H1 (cell line): ENCODE measurements at regions not wholly inside any gene's neighbourhood (a gene's known extent, or its start where the extent isn't known, plus 50 kb on each side); places are given as distances from the start of the nearest gene placed in this dataset.

Experiments
- CBX8 ChIP-seq: fragments of 300-800, 300-1000 bp; sonication (generic); IDR thresholded peaks from 2 replicates; pipeline ENCODE4 v1.7.1; 2016; ENCODE audit warnings: low read depth, low read length, borderline replicate concordance
- CHD1 ChIP-seq: IDR thresholded peaks from 2 replicates; pipeline ENCODE4 v1.6.1; 2012; ENCODE audit warnings: low read depth, low read length, improper control_type of control experiment
- EGR1 ChIP-seq: IDR thresholded peaks from 2 replicates; pipeline ENCODE4 v1.6.1; 2011; ENCODE audit warnings: low read depth, low read length, borderline replicate concordance
- KDM5A ChIP-seq: fragments of 200-600 bp; IDR thresholded peaks from 2 replicates; pipeline ENCODE4 v1.7.1; 2012; ENCODE audit warnings: mild to moderate bottlenecking, low read length, inconsistent platforms, mixed read lengths
- MAFK ChIP-seq: IDR thresholded peaks from 2 replicates; pipeline ENCODE4 v1.6.1; 2012; ENCODE audit warnings: low read depth, mild to moderate bottlenecking, improper control_type of control experiment, low read length
- POLR2AphosphoS5 ChIP-seq: IDR thresholded peaks from 2 replicates; pipeline ENCODE4 v1.6.1; 2011; ENCODE audit warnings: low read depth, low read length
- RAD21 ChIP-seq, 2 experiments: IDR thresholded peaks in 1 of 2; conservative IDR thresholded peaks in 1 of 2; 2 replicates each; pipeline ENCODE4 v1.6.1; 2011; ENCODE audit warnings: low read depth in 2 of 2, low read length in 2 of 2, improper control_type of control experiment in 1 of 2, inconsistent platforms in 1 of 2, mild to moderate bottlenecking in 1 of 2, moderate library complexity in 1 of 2
- RXRA ChIP-seq: IDR thresholded peaks from 2 replicates; pipeline ENCODE4 v1.6.1; 2011; ENCODE audit warnings: low read depth, mild to moderate bottlenecking, low read length, moderate library complexity; ENCODE audit not compliant: insufficient read depth
- SUZ12 ChIP-seq: fragments of 200-600 bp; sonication (generic); IDR thresholded peaks from 2 replicates; pipeline ENCODE4 v1.6.1; 2012; ENCODE audit warnings: mild to moderate bottlenecking, inconsistent platforms, low read length, moderate library complexity, mixed read lengths
- ZNF274 ChIP-seq: IDR thresholded peaks from 2 replicates; pipeline ENCODE4 v1.7.0; 2012; ENCODE audit warnings: low read length, borderline replicate concordance; ENCODE audit errors: extremely low read depth
- TF ChIP-seq, protein P1 (sequence below), 3 experiments: IDR thresholded peaks; 1 replicate in 2 of 3; 2 replicates in 1 of 3; pipeline versions ENCODE4 v1.5.1 to v1.6.1; 2011; ENCODE audit warnings: low read length in 3 of 3, mild to moderate bottlenecking in 3 of 3, inconsistent platforms in 2 of 3, low read depth in 1 of 3, moderate library complexity in 1 of 3; ENCODE audit not compliant: insufficient read depth in 1 of 3; ENCODE audit errors: control extremely low read depth in 1 of 3

DNA sequence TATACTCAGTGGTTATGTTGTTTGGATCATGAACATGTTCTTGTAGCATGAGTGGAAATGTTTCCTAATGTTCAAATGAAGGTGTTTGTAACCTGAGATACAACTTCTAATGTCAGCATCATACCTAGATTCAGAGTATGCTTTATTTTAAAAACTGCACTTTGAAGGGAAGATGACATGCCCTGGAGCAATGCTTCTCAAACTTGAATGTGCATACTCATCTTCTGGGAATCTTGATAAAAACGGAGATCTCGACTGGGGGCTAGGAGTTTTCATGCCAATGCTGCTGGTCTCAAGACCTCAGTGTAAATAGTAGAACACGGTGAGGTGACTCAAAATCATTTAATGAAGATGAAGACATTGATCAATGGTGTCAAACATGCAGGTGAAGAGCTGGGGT lies 440.0 kb upstream of the NOX3 start:
- no peak for TF ChIP-seq MAFK
- no peak for TF ChIP-seq CBX8
- TF ChIP-seq, protein P1, sequence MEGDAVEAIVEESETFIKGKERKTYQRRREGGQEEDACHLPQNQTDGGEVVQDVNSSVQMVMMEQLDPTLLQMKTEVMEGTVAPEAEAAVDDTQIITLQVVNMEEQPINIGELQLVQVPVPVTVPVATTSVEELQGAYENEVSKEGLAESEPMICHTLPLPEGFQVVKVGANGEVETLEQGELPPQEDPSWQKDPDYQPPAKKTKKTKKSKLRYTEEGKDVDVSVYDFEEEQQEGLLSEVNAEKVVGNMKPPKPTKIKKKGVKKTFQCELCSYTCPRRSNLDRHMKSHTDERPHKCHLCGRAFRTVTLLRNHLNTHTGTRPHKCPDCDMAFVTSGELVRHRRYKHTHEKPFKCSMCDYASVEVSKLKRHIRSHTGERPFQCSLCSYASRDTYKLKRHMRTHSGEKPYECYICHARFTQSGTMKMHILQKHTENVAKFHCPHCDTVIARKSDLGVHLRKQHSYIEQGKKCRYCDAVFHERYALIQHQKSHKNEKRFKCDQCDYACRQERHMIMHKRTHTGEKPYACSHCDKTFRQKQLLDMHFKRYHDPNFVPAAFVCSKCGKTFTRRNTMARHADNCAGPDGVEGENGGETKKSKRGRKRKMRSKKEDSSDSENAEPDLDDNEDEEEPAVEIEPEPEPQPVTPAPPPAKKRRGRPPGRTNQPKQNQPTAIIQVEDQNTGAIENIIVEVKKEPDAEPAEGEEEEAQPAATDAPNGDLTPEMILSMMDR (IDR thresholded peaks at IDR 0.05; ENCODE audit: control extremely low read depth in 1 of 3, insufficient read depth in 1 of 3, low read depth in 1 of 3, low read length in 3 of 3) = no peak
- no peak for TF ChIP-seq SUZ12
- no peak for TF ChIP-seq RAD21 (IDR thresholded peaks at IDR 0.05 in 1 of 2, conservative IDR thresholded peaks at IDR 0.05 in 1 of 2; ENCODE audit: low read depth in 2 of 2, low read length in 2 of 2)
- no peak for TF ChIP-seq EGR1
- TF ChIP-seq KDM5A = no peak
- no peak for TF ChIP-seq ZNF274
- no peak for TF ChIP-seq CHD1
- TF ChIP-seq RXRA = no peak
- no peak for TF ChIP-seq POLR2AphosphoS5
